Brain microvascular endothelial cell (primary cell): ENCODE measurements at regions not wholly inside any gene's neighbourhood (a gene's known extent, or its start where the extent isn't known, plus 50 kb on each side); places are given as distances from the start of the nearest gene placed in this dataset.

Experiments used
- DNase-seq: peaks from one replicate; pipeline ENCODE4 v3.0.0-alpha.2; 2020
- H3K27ac ChIP-seq: fragments of 250-450 bp; sonication (Bioruptor Pico); 2 replicates; pipeline ENCODE4 v1.5.1; 2020; ENCODE audit warnings: mild to moderate bottlenecking, moderate library complexity
- H3K27me3 ChIP-seq: fragments of 250-450 bp; sonication (Bioruptor Pico); replicated peaks from 2 replicates; pipeline ENCODE4 v1.5.1; 2020; ENCODE audit warnings: mild to moderate bottlenecking
- H3K36me3 ChIP-seq: fragments of 250-450 bp; sonication (Bioruptor Pico); replicated peaks from 2 replicates; pipeline ENCODE4 v1.5.1; 2020; ENCODE audit warnings: mild to moderate bottlenecking
- H3K4me3 ChIP-seq: 2 replicates; pipeline ENCODE4 v1.5.1; 2011; ENCODE audit warnings: low read depth, mild to moderate bottlenecking, control low read depth, low read length, moderate library complexity
- CTCF ChIP-seq: IDR thresholded peaks from 2 replicates; pipeline ENCODE4 v1.5.1; 2011; ENCODE audit warnings: low read depth, mild to moderate bottlenecking, moderate library complexity, low read length, control low read depth, inconsistent platforms; ENCODE audit errors: missing control alignments
- in situ Hi-C: cut with HindIII; loops from 2 replicates; pipeline ENCODE4 v1.10.0; 2017; ENCODE audit warnings: low sequenced_read_pairs, low pct_ligation_motif_present

GRCh38 chr4:143046454-143046853 is 138.3 kb upstream of the USP38 start:
- Histone ChIP-seq H3K27me3 (no peaks in the 10 kb centered on the region), H3K27ac (no peak overlapping the region), H3K36me3 (no peaks in the 10 kb centered on the region), H3K4me3 (no peak overlapping the region)
- DNase-seq = no peak
- no peak for TF ChIP-seq CTCF
- in situ Hi-C loops = no loop called here

- in situ Hi-C loops = no loop called here
- H3K27ac ChIP-seq = no peak overlapping the region
- no peaks in the 10 kb centered on the region for H3K36me3 ChIP-seq
- no peaks in the 10 kb centered on the region for H3K27me3 ChIP-seq
- H3K4me3 ChIP-seq = no peak overlapping the region
- DNase-seq = no peak
- no peak for TF ChIP-seq CTCF
Measured at GRCh38 chr4:143046906-143047305, 137.8 kb upstream of the USP38 start.

- Histone ChIP-seq H3K4me3 (no peak overlapping the region), H3K27ac (no peak overlapping the region), H3K36me3 (no peaks in the 10 kb centered on the region), H3K27me3 (no peaks in the 10 kb centered on the region)
- DNase-seq = no peak
- in situ Hi-C loops = no loop called here
- no peak for TF ChIP-seq CTCF
Measured at GRCh38 chr4:143054971-143055370, 129.7 kb upstream of the USP38 start.

- no peak for TF ChIP-seq CTCF
- no peak for DNase-seq
- in situ Hi-C loops = no loop called here
- H3K4me3 ChIP-seq = no peak overlapping the region
- H3K36me3 ChIP-seq = no peaks in the 10 kb centered on the region
- no peak overlapping the region for H3K27ac ChIP-seq
- no peaks in the 10 kb centered on the region for H3K27me3 ChIP-seq
Measured at GRCh38 chr4:143055997-143056396, 128.7 kb upstream of the USP38 start.

GRCh38 chr4:143071351-143071750 is 113.4 kb upstream of the USP38 start:
- DNase-seq = no peak
- Histone ChIP-seq H3K27me3 (no peaks in the 10 kb centered on the region), H3K4me3 (no peak overlapping the region), H3K36me3 (no peaks in the 10 kb centered on the region), H3K27ac (no peak overlapping the region)
- TF ChIP-seq CTCF = no peak
- in situ Hi-C loops = no loop called here

GRCh38 chr4:143076723-143077122 is 108.0 kb upstream of the USP38 start:
- DNase-seq = no peak
- Histone ChIP-seq H3K4me3 (no peak overlapping the region), H3K27me3 (no peaks in the 10 kb centered on the region), H3K27ac (no peak overlapping the region), H3K36me3 (no peaks in the 10 kb centered on the region)
- TF ChIP-seq CTCF = no peak
- in situ Hi-C loops = no loop called here
